H9 (cell line): ENCODE measurements at regions not wholly inside any gene's neighbourhood (a gene's known extent, or its start where the extent isn't known, plus 50 kb on each side); places are given as distances from the start of the nearest gene placed in this dataset.

Source experiments
- DNase-seq: peaks from one replicate; pipeline ENCODE4 v3.0.0-alpha.2; 2017
- H2AFZ ChIP-seq: one replicate; pipeline ENCODE4 v1.6.1; 2013; ENCODE audit warnings: mild to moderate bottlenecking, low read length, control low read depth, moderate library complexity
- H2AK5ac ChIP-seq: 2 replicates; pipeline ENCODE4 v1.6.1; 2013; ENCODE audit warnings: low read length, control low read depth, mixed read lengths; ENCODE audit not compliant: insufficient read length
- H2BK120ac ChIP-seq: one replicate; pipeline ENCODE4 v1.6.1; 2013; ENCODE audit warnings: low read depth, mild to moderate bottlenecking, low read length, control low read depth, inconsistent platforms; ENCODE audit not compliant: poor library complexity, severe bottlenecking
- H2BK12ac ChIP-seq: 2 replicates; pipeline ENCODE4 v1.6.1; 2013; ENCODE audit warnings: low read length, control low read depth, mixed read lengths, low read depth; ENCODE audit not compliant: insufficient read length
- H2BK15ac ChIP-seq: 2 replicates; pipeline ENCODE4 v1.6.1; 2013; ENCODE audit warnings: low read depth, low read length, control low read depth
- H2BK20ac ChIP-seq: one replicate; pipeline ENCODE4 v1.6.1; 2013; ENCODE audit warnings: low read depth, mild to moderate bottlenecking, low read length, control low read depth, inconsistent platforms; ENCODE audit not compliant: poor library complexity, severe bottlenecking
- H2BK5ac ChIP-seq: 2 replicates; pipeline ENCODE4 v1.6.1; 2013; ENCODE audit warnings: low read length, control low read depth, mixed read lengths; ENCODE audit not compliant: insufficient read length
- H3K14ac ChIP-seq: 2 replicates; pipeline ENCODE4 v1.6.1; 2013; ENCODE audit warnings: low read length, control low read depth; ENCODE audit not compliant: insufficient read depth
- H3K18ac ChIP-seq: 2 replicates; pipeline ENCODE4 v1.6.1; 2013; ENCODE audit warnings: low read depth, mild to moderate bottlenecking, mixed read lengths, low read length, control low read depth; ENCODE audit not compliant: insufficient read length
- H3K23ac ChIP-seq: 2 replicates; pipeline ENCODE4 v1.6.1; 2013; ENCODE audit warnings: low read length, control low read depth, mixed read lengths, low read depth; ENCODE audit not compliant: insufficient read length
- H3K23me2 ChIP-seq: 2 replicates; pipeline ENCODE4 v1.6.1; 2013; ENCODE audit warnings: low read depth, mild to moderate bottlenecking, mixed read lengths, low read length, control low read depth; ENCODE audit not compliant: insufficient read length, poor library complexity, severe bottlenecking
- H3K27ac ChIP-seq: 2 replicates; pipeline ENCODE4 v1.5.1; 2013; ENCODE audit warnings: low read length, control low read depth, mixed read lengths, low read depth; ENCODE audit not compliant: insufficient read length
- H3K27me3 ChIP-seq: 2 replicates; pipeline ENCODE4 v1.6.1; 2013; ENCODE audit warnings: low read length, control low read depth, inconsistent platforms; ENCODE audit not compliant: insufficient read depth
- H3K4ac ChIP-seq: 2 replicates; pipeline ENCODE4 v1.6.1; 2013; ENCODE audit warnings: low read depth, mild to moderate bottlenecking, control low read depth, inconsistent platforms, low read length, moderate library complexity
- H3K4me1 ChIP-seq: 2 replicates; pipeline ENCODE4 v1.6.1; 2013; ENCODE audit warnings: low read length, control low read depth, inconsistent platforms; ENCODE audit not compliant: insufficient read depth
- H3K4me2 ChIP-seq: 2 replicates; pipeline ENCODE4 v1.6.1; 2013; ENCODE audit warnings: low read length, control low read depth, mixed read lengths; ENCODE audit not compliant: insufficient read length, insufficient read depth
- H3K56ac ChIP-seq: 2 replicates; pipeline ENCODE4 v1.6.1; 2013; ENCODE audit warnings: low read depth, mild to moderate bottlenecking, mixed read lengths, low read length, control low read depth; ENCODE audit not compliant: insufficient read length
- H3K79me1 ChIP-seq: 2 replicates; pipeline ENCODE4 v1.6.1; 2013; ENCODE audit warnings: low read depth, mild to moderate bottlenecking, moderate library complexity, low read length, control low read depth, inconsistent platforms; ENCODE audit not compliant: insufficient read depth, poor library complexity, severe bottlenecking
- H3K79me2 ChIP-seq: 2 replicates; pipeline ENCODE4 v1.6.1; 2013; ENCODE audit warnings: low read length, control low read depth, inconsistent platforms; ENCODE audit not compliant: insufficient read depth
- H3K9ac ChIP-seq: 2 replicates; pipeline ENCODE4 v1.6.1; 2013; ENCODE audit warnings: low read length, control low read depth, mixed read lengths; ENCODE audit not compliant: insufficient read length; ENCODE audit errors: extremely low read depth
- H3K9me3 ChIP-seq: one replicate; pipeline ENCODE4 v1.6.1; 2013; ENCODE audit warnings: low read depth, low read length, inconsistent platforms; ENCODE audit not compliant: control insufficient read depth
- H3T11ph ChIP-seq: one replicate; pipeline ENCODE4 v1.6.1; 2013; ENCODE audit warnings: mild to moderate bottlenecking, low read length, control low read depth, inconsistent platforms
- H4K20me1 ChIP-seq: one replicate; pipeline ENCODE4 v1.6.1; 2013; ENCODE audit not compliant: control insufficient read depth, insufficient read length, insufficient read depth
- H4K5ac ChIP-seq: 2 replicates; pipeline ENCODE4 v1.6.1; 2013; ENCODE audit warnings: low read depth, mild to moderate bottlenecking, mixed read lengths, low read length, control low read depth; ENCODE audit not compliant: insufficient read length
- H4K8ac ChIP-seq: replicated peaks from 2 replicates; pipeline ENCODE4 v1.6.1; 2013; ENCODE audit warnings: low read length, control low read depth, mixed read lengths, low read depth; ENCODE audit not compliant: insufficient read length
- H4K91ac ChIP-seq: 2 replicates; pipeline ENCODE4 v1.6.1; 2013; ENCODE audit warnings: low read depth, mild to moderate bottlenecking, moderate library complexity, mixed read lengths, low read length, control low read depth; ENCODE audit not compliant: insufficient read length
- H3K27ac Mint-ChIP-seq, 3 experiments: 2 replicates in 2 of 3; 3 replicates in 1 of 3; pipeline ENCODE4 v1.8.0; 2020 to 2021; ENCODE audit warnings: mixed read lengths in 3 of 3, mild to moderate bottlenecking in 1 of 3, moderate library complexity in 1 of 3
- H3K27me3 Mint-ChIP-seq: 2 replicates; pipeline ENCODE4 v1.8.0; 2021; ENCODE audit warnings: low read depth, mild to moderate bottlenecking, moderate library complexity, mixed read lengths
- H3K36me3 Mint-ChIP-seq, 3 experiments: 2 replicates in 2 of 3; 3 replicates in 1 of 3; pipeline ENCODE4 v1.8.0; 2020 to 2021; ENCODE audit warnings: low read depth in 3 of 3, mixed read lengths in 3 of 3; ENCODE audit not compliant: insufficient read depth in 1 of 3
- H3K4me1 Mint-ChIP-seq, 2 experiments: 2 replicates each; pipeline ENCODE4 v1.8.0; 2020; ENCODE audit warnings: mixed read lengths in 2 of 2
- H3K4me3 Mint-ChIP-seq, 2 experiments: 2 replicates in 1 of 2; 3 replicates in 1 of 2; pipeline ENCODE4 v1.8.0; 2020 to 2021; ENCODE audit warnings: mild to moderate bottlenecking in 2 of 2, mixed read lengths in 2 of 2, moderate library complexity in 1 of 2
- H3K9me3 Mint-ChIP-seq, 2 experiments: 2 replicates in 1 of 2; 3 replicates in 1 of 2; pipeline ENCODE4 v1.8.0; 2020; ENCODE audit warnings: mild to moderate bottlenecking in 2 of 2, mixed read lengths in 2 of 2, moderate library complexity in 1 of 2
- WGBS: extraction: QIAGEN DNeasy Blood & Tissue Kit; methylation state at CpG from one replicate; pipeline ENCODE4 v1.1.7; 2013; ENCODE audit warnings: missing lambda C conversion rate, low lambda C conversion rate, mixed read lengths; ENCODE audit not compliant: insufficient read length; ENCODE audit errors: extremely low coverage; 5-methylcytosine and 5-hydroxymethylcytosine counted together
- TF ChIP-seq, protein P1 (sequence below): fragments of 200-600 bp; sonication (generic); conservative IDR thresholded peaks from 3 replicates; pipeline ENCODE4 v1.8.0; 2021; ENCODE audit warnings: antibody characterized with exemption, mild to moderate bottlenecking

DNA sequence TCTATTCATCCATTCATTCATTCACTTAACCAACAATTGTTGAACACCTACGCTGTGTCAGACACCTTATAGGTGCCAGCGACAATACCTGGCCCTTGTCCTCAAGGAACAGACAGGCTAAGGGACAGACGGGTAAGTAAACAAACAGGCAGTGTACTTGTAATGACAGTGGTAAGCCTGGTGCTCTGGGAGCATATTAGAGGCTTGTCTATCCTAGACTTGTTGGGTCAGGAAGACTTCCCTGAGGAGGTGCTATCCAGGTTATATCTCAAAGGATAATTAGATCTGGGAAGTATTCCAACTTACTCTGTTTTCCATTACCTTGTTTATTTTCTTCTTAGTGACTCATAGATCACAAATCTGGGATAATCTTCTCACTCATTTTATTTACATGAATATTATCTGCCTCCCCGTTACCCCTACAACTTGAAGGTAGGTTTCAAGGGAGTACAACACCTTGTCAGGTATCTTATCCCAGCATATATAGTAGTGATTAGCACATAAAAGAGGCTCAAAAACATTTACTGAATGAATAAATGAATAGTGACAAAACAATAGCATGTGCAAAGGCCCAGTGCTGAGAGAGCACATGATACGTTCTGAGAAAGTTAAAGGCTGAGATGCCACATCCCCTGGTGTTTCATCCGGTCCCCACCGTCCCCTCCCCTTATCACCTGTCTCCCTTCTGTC is 75.3 kb upstream of the NCAM1 start:
- H4K91ac ChIP-seq = no peak overlapping the region

More for the DNA sequence above, 75.3 kb upstream of the NCAM1 start:
- Histone ChIP-seq H3K4me1 (no peaks in the 10 kb centered on the region), H3K79me2 (no peaks in the 10 kb centered on the region), H3K18ac (no peak overlapping the region), H3K23ac (no peak overlapping the region), H3K14ac (no peak overlapping the region), H2BK12ac (no peak overlapping the region), H2BK120ac (no peak overlapping the region), H4K8ac (no peak overlapping the region), H3K56ac (no peak overlapping the region), H3K9ac (no peak overlapping the region), H3K4ac (no peak overlapping the region), H2AK5ac (no peak overlapping the region), H3K27ac (no peak overlapping the region), H3K9me3 (no peaks in the 10 kb centered on the region), H4K5ac (no peak overlapping the region), H2BK20ac (no peak overlapping the region), H2BK15ac (no peak overlapping the region), H4K20me1 (no peaks in the 10 kb centered on the region), H3K27me3 (no peaks in the 10 kb centered on the region), H2AFZ (no peak overlapping the region), H3K79me1 (no peaks in the 10 kb centered on the region), H3K23me2 (no peaks in the 10 kb centered on the region), H3T11ph (no peak overlapping the region), H2BK5ac (no peak overlapping the region), H3K4me2 (no peak overlapping the region)
- DNase-seq = no peak
- Mint-ChIP-seq H3K4me1 (peaks cover 2 to 4% of the 10 kb centered on the region in 2 experiments; a peak in 2 of 4 replicates), H3K27me3 (peaks cover 6% of the 10 kb centered on the region), H3K36me3 (no peaks in the 10 kb centered on the region), H3K27ac (no peak overlapping the region), H3K9me3 (no peaks in the 10 kb centered on the region), H3K4me3 (no peak overlapping the region)
- no CpG with 5 or more reads among the region's 7 CpGs for WGBS
- TF ChIP-seq, protein P1, sequence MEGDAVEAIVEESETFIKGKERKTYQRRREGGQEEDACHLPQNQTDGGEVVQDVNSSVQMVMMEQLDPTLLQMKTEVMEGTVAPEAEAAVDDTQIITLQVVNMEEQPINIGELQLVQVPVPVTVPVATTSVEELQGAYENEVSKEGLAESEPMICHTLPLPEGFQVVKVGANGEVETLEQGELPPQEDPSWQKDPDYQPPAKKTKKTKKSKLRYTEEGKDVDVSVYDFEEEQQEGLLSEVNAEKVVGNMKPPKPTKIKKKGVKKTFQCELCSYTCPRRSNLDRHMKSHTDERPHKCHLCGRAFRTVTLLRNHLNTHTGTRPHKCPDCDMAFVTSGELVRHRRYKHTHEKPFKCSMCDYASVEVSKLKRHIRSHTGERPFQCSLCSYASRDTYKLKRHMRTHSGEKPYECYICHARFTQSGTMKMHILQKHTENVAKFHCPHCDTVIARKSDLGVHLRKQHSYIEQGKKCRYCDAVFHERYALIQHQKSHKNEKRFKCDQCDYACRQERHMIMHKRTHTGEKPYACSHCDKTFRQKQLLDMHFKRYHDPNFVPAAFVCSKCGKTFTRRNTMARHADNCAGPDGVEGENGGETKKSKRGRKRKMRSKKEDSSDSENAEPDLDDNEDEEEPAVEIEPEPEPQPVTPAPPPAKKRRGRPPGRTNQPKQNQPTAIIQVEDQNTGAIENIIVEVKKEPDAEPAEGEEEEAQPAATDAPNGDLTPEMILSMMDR = no peak
